ENCODE measurements at regions not wholly inside any gene's neighbourhood (a gene's known extent, or its start where the extent isn't known, plus 50 kb on each side); places are given as distances from the start of the nearest gene placed in this dataset.
A peak's percentile ranks its signal among the peaks of the same experiment; 100 is the strongest.

DNA sequence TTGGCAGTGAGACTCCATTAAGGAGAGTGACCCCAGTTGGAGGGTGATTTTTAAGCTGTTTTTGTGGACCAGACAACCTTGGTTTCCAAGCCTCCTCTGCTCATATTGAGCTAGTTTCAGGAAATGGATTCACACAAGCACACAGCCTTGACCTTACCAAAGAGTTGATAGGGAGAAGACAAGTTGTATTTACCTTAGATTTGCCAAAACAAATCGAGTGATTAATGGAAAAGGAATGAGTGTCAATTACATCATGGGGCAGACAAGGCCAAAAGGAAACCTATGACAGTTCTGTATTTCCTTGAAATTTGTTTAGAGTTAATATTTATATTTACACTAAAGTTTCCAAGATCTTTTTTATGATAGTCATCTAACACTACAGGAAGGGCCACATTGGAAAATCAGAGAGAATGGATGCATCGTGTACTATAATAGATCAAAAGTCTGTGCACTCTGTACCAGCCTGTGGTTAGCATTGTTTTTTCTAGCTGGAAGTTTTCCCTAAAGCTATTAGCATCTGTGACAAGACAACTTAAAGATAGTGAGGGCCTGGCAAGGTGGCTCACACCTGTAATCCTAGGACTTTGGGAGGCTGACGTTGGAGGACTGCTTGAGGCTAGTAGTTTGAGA lies 86.0 kb upstream of the FER start:
- DNase-seq (ENCODE audit: low read depth): peak; percentile 85
- TF ChIP-seq, protein P1, sequence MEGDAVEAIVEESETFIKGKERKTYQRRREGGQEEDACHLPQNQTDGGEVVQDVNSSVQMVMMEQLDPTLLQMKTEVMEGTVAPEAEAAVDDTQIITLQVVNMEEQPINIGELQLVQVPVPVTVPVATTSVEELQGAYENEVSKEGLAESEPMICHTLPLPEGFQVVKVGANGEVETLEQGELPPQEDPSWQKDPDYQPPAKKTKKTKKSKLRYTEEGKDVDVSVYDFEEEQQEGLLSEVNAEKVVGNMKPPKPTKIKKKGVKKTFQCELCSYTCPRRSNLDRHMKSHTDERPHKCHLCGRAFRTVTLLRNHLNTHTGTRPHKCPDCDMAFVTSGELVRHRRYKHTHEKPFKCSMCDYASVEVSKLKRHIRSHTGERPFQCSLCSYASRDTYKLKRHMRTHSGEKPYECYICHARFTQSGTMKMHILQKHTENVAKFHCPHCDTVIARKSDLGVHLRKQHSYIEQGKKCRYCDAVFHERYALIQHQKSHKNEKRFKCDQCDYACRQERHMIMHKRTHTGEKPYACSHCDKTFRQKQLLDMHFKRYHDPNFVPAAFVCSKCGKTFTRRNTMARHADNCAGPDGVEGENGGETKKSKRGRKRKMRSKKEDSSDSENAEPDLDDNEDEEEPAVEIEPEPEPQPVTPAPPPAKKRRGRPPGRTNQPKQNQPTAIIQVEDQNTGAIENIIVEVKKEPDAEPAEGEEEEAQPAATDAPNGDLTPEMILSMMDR (IDR thresholded peaks at IDR 0.05; ENCODE audit: insufficient read depth, low read depth, low read length, missing control alignments): no peak
- H3K4me3 ChIP-seq (ENCODE audit: low read length): no peak overlapping the region

DNA sequence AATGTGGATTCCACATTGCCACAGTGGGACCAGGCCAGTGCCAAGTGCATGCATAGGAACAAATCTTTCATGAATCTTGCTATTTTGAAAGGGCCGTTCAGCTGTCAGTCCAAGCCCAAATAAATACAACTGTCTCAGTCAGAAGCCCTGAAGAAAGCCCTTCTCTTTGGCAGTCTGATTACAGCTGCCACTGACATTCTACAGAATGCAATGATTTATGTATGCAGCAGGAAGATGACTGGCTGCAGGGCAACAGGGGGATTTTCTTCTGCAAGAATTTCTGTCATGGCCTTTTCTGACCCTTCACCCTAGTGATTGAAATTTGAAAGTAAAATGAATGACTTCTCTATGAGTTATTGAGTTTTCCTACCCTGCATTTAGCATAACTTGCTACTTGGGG lies 86.7 kb upstream of the FER start:
- TF ChIP-seq, protein P1 (IDR thresholded peaks at IDR 0.05; ENCODE audit: insufficient read depth, low read depth, low read length, missing control alignments): no peak
- no peak for DNase-seq (ENCODE audit: low read depth)
- no peak overlapping the region for H3K4me3 ChIP-seq (ENCODE audit: low read length)

DNA sequence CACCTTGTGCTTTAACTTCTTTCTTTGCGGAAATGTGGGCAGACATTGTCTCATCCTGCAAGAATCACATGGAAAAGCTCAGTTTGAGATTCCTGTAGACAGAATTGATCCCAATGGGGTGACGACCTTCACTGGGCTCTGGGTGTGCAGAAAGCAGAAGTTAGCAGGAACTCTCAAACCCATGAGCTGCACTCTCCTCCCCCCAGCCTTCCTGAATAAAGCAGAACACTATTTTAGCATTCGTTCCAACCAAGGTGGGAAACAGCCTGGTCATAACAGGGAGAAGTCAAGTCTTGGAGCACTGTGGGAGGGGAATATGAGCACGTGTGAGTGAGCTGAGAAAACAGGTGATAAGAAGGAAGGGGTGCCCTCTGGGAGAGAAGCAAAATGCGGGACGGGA lies 87.4 kb upstream of the FER start:
- H3K4me3 ChIP-seq (ENCODE audit: low read length): no peak overlapping the region
- no peak for DNase-seq (ENCODE audit: low read depth)
- TF ChIP-seq, protein P1 (IDR thresholded peaks at IDR 0.05; ENCODE audit: insufficient read depth, low read depth, low read length, missing control alignments): no peak

DNA sequence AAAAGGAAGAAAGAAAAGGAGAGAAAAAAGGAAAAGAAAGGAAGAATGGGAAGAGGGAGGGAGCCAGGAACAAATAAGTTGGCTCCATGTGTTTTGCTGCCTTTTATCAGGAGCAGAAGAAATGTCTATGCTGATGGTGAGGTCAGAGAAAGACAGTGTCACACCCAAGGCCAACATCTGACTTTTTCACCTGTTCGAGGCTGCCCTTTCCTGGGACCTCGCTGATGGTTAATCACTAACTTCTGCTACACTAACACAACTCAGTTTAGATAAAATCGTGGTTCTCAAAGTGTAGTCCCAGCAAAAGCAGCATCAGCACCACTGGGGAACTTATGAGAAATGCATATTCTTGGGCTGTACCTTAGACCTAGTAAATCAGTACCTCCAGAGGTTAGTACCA lies 88.2 kb upstream of the FER start:
- TF ChIP-seq, protein P1 (IDR thresholded peaks at IDR 0.05; ENCODE audit: insufficient read depth, low read depth, low read length, missing control alignments): no peak
- DNase-seq (ENCODE audit: low read depth): no peak
- no peak overlapping the region for H3K4me3 ChIP-seq (ENCODE audit: low read length)

DNA sequence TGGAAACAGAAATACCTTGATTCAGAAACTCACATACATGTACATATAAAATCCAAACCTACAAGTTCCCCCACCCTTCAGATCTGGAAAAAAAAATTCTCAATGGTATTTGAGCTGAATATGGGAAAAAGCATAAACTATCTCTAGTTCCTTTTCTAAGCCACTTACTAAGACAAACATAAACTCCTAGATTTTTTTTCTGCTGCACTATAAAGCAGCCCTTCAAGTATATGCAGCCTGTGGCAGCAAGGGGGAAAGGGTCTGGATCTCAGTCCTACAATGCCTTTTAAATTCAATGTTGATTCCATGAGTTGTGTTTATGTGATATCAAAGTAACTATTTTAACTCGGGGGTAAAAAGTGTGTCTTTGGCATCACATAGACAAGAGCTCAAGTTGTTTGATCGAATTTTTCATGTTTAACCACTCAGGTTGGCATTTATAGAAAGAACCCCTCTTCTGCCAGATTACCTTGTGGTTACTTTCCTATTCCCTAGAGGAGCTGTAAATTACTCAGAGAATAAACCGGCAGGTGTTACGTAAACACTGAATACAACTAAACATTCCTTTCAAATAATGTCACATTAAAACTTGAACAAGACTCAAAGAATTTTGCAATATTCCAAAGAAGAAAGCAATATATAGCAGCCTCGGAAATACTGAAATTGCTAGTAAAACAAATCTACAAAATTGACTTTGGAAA lies 91.8 kb upstream of the FER start:
- peak; percentile 84 for DNase-seq (ENCODE audit: low read depth)
- TF ChIP-seq, protein P1 (IDR thresholded peaks at IDR 0.05; ENCODE audit: insufficient read depth, low read depth, low read length, missing control alignments): no peak
- H3K4me3 ChIP-seq (ENCODE audit: low read length): no peak overlapping the region

DNA sequence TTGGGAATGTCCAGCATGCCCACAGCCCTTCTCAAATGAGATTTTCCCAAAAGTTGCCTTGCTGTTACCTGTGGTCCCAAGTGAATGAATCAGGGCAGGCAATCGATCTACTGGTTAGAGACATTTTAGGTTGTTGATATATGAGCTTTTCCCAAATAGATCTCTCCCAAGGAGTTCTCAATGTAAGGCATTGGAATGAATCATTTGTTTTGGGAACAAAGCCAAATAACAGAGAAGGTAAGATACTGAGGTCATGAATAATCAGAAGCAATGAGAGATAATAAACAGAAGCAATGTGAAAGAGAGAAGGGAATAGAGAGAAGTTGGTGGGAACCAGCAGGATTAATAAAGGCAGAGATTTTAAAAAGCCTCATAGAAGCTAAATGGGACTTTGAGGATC lies 93.6 kb upstream of the FER start:
- no peak overlapping the region for H3K4me3 ChIP-seq (ENCODE audit: low read length)
- TF ChIP-seq, protein P1 (IDR thresholded peaks at IDR 0.05; ENCODE audit: insufficient read depth, low read depth, low read length, missing control alignments): no peak
- peak; percentile 84 for DNase-seq (ENCODE audit: low read depth)

DNA sequence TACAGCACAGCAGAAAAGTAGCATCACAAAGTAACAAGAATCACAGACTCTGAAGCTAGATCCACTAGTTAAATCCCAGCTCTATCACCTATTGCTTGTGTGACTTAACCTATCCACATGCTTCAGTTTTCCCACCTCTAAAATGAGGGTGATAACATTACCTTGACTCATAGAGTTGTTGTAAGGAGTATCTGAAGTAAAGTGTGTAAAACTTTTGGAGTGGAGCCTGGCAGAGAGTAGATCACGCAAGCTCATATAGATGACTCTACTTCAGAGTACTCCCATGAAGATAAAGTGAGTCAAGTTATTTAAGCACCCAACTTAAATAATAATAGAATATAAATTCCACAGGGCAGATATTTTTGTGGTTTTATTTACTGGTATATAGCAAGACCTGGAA lies 94.5 kb upstream of the FER start:
- TF ChIP-seq, protein P1 (IDR thresholded peaks at IDR 0.05; ENCODE audit: insufficient read depth, low read depth, low read length, missing control alignments): no peak
- DNase-seq (ENCODE audit: low read depth): peak; percentile 32
- no peak overlapping the region for H3K4me3 ChIP-seq (ENCODE audit: low read length)
